ENCODE measurements at regions not wholly inside any gene's neighbourhood (a gene's known extent, or its start where the extent isn't known, plus 50 kb on each side); places are given as distances from the start of the nearest gene placed in this dataset.

GRCh38 chr1:54489627-54490250 is 58.3 kb upstream of the ACOT11 start (continued):
- no peak for TF ChIP-seq TFAP4 (CRISPR knock-in tag; IDR thresholded peaks at IDR 0.05; ENCODE audit: borderline replicate concordance)
- no peak for TF ChIP-seq SREBF1 (IDR thresholded peaks at IDR 0.05; ENCODE audit: borderline replicate concordance, low read depth, low read length)
- 0 out of 4 replicates have a peak, but pooled peaks of 1 of the 2 experiments have one; percentile 10 for TF ChIP-seq FOXK2 (conservative IDR thresholded peaks at IDR 0.05 in 1 of 2, IDR thresholded peaks at IDR 0.05 in 1 of 2; ENCODE audit: low read depth in 2 of 2)
- TF ChIP-seq STAT6 (CRISPR knock-in tag; IDR thresholded peaks at IDR 0.05): no peak
- no peak for TF ChIP-seq ZNF174 (CRISPR knock-in tag; IDR thresholded peaks at IDR 0.05)

Data from K562 (cell line).